SW 1271 (cell line): ENCODE measurements at regions not wholly inside any gene's neighbourhood (a gene's known extent, or its start where the extent isn't known, plus 50 kb on each side); places are given as distances from the start of the nearest gene placed in this dataset.

ENCODE experiments used
- DNase-seq, 2 experiments: peaks; one replicate each; lab custom pipeline; 2025; lab: John Stamatoyannopoulos, UW

DNA sequence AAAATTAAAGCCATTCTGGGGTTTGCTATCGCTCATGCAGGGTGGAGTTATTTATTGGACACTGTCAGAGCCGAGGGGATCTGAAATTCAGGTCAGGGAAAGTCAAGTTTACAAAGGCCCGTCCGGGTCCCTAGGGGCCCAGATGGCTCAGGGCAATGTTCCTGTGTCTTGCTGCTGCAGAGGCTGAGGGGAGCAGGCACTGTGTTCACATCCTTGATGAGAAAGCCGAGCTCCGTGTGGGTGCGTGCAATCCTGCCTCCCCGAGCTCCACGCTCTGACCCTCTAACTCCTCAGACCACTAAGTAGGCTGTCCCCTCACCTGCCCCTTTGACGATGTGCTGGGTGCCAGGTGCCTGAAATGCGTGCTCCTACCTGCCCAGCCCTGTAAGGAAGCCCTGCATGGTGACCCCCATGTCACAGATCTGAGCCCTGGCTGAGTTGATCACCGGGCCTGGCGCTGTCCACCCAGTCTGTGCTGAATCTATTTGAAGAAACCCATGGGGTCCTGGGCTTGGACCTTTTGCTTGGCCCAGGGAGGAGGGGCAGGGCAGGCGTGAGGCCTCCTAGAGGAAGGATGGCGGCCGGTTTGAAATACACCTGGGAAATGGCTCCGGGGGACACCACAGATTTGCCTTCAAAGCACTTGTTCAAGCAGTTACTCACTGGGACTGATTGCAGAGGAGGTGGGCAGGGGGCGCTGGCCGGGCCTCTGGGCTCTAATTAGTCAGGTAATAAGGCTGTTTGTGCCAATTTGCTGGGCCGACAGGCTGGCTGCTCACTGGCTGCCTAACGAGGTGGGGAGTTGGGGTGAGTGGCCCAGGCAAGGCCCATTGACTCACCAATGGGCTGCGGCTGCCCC lies 204.3 kb downstream of the KIF26A start:
- no peak for DNase-seq

DNA sequence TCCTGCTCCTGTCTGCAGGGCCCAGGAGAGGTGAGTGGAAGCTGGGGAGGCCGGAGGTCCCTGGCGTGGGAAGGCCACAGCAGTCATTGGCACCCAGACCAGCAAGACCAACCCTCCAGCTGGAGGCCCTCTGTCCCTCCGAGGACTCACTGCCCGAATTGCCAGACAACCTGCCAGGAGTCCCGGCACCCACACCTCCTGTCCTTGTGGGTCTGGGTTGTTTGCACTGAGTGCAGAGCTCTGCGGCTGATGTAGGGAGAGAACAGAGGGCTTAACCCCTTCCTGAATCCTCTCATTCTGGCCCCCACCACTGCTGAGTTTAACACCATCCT lies 204.9 kb downstream of the KIF26A start:
- no peak for DNase-seq

DNA sequence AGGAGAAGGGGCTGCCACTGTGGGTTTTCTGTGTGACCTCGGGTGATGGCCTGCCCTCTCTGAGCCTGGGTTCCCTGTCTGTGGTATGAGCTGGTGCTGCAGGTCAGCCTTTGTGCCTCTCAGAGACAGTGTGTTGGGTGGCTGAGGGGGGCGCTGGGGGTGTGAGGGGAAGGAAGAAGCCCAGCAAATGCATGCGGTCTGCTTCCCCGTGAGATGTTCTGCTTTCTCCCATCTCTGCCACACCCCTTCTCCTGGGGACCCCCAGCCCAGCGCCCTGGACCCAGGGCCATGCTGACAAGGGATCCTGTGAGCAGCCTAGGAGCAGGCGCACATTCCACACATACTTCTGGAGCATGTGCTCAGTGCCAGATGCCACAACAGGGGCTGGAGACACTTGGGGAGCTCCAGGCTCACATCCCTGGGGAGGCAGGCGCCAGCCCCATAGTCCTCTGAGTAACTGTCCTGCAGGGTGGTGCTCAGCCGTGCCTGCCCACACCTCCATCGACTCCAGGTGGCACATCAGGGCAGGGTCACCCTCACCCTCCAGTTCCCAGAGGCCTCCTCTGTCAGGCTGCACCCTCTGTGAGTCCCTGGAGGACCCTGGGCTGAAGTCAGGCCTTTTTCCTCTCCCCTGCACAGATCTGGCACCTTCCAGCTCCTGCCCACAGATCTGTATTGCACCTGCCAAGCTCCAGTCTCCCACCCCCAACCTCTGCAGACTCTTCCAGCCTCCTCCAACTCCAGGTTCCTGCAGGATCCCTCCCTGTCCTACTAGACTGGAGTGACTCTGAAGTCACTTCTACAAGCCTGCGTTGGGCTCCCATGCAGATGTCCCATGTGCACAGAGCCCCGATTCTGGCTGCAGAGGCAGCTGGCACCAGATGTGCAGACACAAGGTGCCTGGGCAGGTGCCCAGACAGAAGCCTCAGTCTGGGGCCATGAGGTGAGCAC lies 205.6 kb downstream of the KIF26A start:
- no peak for DNase-seq

DNA sequence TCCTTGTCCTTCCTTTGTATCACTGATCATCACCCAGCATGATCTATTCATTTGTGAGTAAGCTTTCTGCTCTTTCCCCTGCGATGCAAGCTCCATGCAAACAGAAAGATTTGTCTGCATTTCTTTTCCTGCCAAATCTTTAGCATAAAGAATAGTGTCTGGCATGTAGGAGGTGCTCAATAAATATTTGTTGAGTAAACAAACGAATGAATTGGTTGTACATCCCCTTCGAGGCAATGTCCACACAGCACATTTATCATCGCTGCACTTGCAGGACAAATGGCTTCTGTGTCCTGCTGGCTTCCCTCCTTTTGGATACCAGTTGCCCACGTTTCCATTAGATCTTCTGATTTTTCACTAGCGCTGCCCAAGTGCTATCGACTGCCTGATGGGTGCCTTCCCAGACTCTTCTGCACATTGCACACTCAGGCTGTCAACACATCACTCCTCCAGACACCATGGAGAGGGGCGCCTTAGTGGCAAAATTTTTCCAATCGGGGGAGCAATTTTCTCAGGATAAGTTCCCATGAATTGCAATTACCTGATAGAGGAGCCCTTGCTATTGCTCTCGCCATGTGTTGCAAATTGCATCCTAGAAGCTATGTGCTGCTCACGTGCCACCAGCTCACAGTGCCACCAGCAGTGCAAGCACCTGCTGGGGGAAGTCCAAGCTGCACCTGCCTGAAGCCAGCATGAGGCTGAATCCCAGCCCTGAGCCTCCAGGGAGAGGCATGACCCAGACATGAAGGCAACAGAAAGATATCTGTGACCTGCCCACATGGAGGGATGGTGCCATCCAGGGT lies 206.6 kb downstream of the KIF26A start:
- no peak for DNase-seq

- DNase-seq: no peak
These were observed 207.5 kb downstream of the KIF26A start for GRCh38 chr14:104345621-104346462.

DNA sequence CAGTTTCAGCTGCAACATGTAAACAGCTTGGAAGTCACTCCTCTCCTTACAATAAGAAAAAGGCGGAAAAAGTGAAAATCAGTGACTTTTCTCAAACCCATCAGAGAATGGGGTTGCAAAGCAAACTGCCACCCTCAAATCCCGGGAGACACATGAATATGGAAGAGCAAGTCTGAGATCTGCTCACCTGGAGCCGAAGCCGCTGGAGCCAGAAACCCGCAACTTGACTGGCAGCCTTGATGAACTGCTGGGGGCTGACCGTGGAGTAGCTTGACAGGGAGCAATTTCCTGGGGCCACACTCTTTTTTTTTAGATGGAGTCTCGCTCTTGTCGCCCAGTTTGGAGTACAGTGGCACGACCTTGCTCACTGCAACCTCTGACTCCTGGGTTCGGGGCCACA lies 208.2 kb downstream of the KIF26A start:
- no peak for DNase-seq

DNA sequence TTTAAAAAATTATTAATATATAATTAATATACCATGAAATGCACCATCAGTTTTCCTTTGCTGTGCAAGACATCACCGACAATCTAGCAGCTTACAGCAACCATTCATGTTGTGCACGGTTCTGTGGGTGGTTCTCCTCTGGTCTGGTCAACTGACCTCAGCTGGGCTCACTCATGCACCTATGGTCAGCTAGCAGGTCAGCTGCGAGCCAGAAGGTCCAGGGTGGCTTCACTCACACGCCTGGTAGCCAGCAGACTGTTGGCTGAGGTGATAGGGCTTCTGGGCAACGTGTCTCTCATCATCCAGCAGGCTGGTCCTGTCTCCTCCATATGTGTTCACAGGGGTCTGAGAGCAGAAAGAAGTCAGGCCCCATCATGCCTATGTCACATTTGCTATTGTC lies 210.4 kb downstream of the KIF26A start:
- DNase-seq: no peak

GRCh38 chr14:104349950-104350349 lies 211.6 kb downstream of the KIF26A start:
- no peak for DNase-seq

DNA sequence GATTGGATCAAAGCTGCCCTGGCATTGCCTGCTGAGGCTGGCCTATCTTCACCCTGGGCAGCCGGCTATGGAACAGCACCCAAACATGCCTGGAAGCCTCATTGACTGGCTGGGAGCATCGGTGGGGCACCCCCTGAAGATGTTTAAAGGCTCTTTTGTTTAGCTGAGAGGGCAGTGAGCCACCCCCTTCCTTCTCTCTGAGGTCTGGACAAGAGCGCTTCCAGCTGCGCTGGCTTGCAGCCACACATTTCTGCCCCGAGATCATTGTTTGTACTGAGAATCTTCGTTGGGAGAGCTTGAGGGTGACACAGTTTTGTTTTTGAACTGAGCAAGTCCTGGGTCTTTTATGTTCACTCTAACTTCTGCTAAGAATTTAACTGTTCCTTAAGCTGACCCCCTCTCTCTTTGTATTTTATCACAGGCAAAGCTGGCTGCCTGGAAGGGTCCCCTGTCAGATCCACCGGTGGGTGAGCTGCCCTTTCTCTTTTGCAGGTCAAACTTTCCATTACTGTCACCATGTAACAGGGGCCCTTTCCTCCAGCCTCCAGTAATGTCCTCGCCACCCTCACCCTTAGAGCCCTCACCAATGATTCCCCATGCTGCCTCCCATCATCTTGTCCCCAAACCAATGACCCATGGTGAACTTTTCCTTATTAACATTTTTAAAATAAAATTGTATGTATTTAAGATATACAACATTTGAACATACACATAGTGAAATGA lies 212.2 kb downstream of the KIF26A start:
- DNase-seq: no peak

DNA sequence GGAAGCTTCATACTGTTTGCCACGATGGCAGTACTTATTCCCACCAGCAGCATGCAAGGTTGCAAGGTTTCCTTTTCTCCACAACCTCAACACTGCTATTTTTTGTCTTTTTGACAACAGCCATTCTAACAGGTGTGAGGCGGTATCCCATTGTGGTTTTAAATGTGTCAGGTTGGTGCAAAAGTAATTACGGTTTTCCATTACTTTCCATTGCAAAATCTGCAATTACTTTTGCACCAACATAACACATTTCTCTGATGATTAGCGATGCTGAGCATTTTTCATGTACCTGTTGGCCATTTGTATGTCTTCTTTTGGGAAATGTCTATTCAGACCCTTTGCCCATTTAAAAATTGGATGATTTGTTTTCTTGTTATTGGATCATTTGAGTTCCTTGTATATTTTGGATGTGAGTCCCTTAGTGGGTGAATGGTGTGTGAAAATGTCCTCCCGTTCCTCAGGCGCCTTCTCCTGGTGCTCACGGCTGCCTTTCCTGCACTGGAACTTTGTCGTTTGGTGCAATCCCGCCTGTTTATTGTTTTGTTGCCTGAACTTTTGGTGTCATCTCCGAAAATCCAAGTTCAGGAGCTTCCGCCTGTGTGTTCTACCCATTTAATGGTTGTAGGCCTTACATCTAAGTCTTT lies 213.6 kb downstream of the KIF26A start:
- no peak for DNase-seq

DNA sequence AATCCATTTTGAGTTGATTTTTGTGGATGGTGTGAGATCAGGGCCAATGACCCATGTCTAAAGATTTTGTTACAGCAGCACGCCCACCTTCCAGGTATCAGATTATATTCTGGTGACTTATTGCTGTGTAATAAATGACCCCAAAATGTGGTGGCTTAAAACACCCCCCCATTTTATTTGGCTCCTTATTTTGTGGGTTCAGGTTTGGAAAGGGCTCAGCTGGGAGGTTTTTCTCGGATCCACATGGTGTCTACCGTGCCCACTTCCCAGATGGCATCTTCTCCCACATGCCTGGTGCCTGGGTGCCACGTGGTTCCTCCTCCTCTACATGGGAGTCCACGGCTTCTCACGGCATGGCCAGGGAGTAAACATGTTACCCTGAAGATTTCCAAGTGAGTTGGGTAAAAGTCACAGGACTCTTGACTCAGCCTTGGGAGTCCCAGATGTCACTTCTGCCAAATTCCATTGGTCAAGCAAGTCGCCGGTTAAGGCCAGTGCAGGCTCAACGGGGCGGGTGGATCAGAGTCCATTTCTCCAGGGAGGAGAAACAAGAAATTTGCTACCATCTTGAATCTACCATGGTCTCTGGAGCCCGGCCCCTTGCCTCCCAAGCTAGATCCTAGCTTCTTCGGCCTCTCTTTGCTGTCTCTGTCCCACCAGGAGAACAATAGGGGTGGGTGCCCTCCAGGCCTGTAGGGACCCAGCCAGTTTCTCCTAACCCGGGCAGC lies 214.3 kb downstream of the KIF26A start:
- DNase-seq: no peak

GRCh38 chr14:104353221-104353920 lies 215.0 kb downstream of the KIF26A start:
- no peak for DNase-seq

DNA sequence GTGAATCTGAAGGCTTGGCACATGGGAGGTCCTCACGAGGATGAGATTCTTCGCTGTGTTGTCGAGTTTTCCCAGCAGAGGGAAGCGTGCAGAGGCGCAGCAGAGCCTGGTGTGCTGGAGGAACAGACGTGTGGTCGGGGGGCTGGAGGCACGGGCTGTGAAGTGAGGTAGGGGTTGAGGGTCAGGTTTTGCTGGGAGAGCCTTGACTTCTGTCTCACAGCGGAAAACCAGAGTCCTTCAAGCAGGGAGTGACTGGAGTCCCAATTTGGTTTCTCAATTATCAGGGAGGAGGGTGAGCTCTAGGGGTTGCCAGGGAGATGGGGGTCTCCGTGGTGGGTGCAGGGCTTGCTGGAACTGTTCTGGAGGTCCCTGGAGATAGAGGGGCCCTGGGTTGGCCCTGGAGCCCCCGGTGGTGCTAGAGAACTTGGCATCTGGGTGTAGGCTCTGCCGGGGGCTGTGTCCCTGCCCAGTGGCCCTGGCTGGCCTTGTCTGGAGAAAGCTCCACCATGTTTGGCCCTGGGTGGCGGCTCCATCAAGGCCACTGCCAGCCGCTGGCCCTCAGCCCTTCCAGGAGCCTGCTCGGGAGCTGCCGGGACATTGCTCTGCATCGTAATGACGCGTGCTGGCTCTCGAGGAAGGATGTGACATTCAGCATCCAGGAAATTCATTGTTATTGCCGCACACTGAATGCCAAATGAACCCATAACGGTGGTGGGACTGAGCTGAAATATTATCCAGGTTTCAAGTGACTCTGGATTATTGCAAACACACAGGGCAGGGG lies 215.7 kb downstream of the KIF26A start:
- DNase-seq: no peak

GRCh38 chr14:104355101-104356019 lies 217.0 kb downstream of the KIF26A start:
- no peak for DNase-seq

- no peak for DNase-seq
These were observed 217.8 kb downstream of the KIF26A start for GRCh38 chr14:104356020-104356737.
